IMR-90 (cell line): ENCODE measurements at regions not wholly inside any gene's neighbourhood (a gene's known extent, or its start where the extent isn't known, plus 50 kb on each side); places are given as distances from the start of the nearest gene placed in this dataset.
A peak's percentile ranks its signal among the peaks of the same experiment; 100 is the strongest.

Experiments
- ATAC-seq: fragments of 200-7000 bp; cut with Tn5 transposase; 2 replicates; pipeline ENCODE4 v1.9.1; 2020; ENCODE audit warnings: low read depth, mild to moderate bottlenecking, moderate library complexity
- BruUV-seq: library from RNA; stranded (reverse); fragments of 400-500 nt; replicated peaks from 2 replicates; lab custom pipeline; 2021; lab: Mats Ljungman, UMichigan
- CTCF ChIA-PET: fragments of 300-600 bp; formaldehyde crosslinking; extraction: SDS; loops from one replicate; lab custom pipeline; 2021; ENCODE audit warnings: antibody characterized with exemption; lab: Yijun Ruan, JAX
- POLR2A ChIA-PET: fragments of 300-600 bp; sonication (Branson Sonifier 250); formaldehyde crosslinking; loops from one replicate; lab custom pipeline; 2022; ENCODE audit warnings: antibody characterized with exemption; ENCODE audit not compliant: unreplicated experiment; lab: Charles Lee
- DNase-seq: peaks from one replicate; pipeline ENCODE4 v3.0.0; 2013
- H2AFZ ChIP-seq: replicated peaks from 2 replicates; pipeline ENCODE3; 2013; ENCODE audit warnings: low read length, mild to moderate bottlenecking; ENCODE audit not compliant: poor library complexity
- H2AK5ac ChIP-seq: 2 replicates; pipeline ENCODE4 v1.6.1; 2013; ENCODE audit warnings: low read depth, low read length, inconsistent platforms
- H2AK9ac ChIP-seq: replicated peaks from 2 replicates; pipeline ENCODE3; 2013; ENCODE audit warnings: mild to moderate bottlenecking, low read depth, low read length, moderate library complexity; ENCODE audit not compliant: poor library complexity
- H2BK120ac ChIP-seq: 2 replicates; pipeline ENCODE4 v1.6.1; 2013; ENCODE audit warnings: low read depth, low read length, inconsistent platforms
- H2BK15ac ChIP-seq: 3 replicates; pipeline ENCODE4 v1.6.1; 2013; ENCODE audit warnings: low read depth, low read length, inconsistent platforms
- H2BK20ac ChIP-seq: 2 replicates; pipeline ENCODE4 v1.6.1; 2013; ENCODE audit warnings: low read depth, mild to moderate bottlenecking, inconsistent platforms, low read length, moderate library complexity
- H2BK5ac ChIP-seq: 2 replicates; pipeline ENCODE4 v1.6.1; 2013; ENCODE audit warnings: mild to moderate bottlenecking, low read depth, low read length, inconsistent platforms; ENCODE audit not compliant: poor library complexity, severe bottlenecking
- H3K14ac ChIP-seq: replicated peaks from 2 replicates; pipeline ENCODE4 v1.6.1; 2013; ENCODE audit warnings: low read depth, low read length, inconsistent platforms
- H3K18ac ChIP-seq: 2 replicates; pipeline ENCODE4 v1.6.1; 2013; ENCODE audit warnings: low read depth, low read length, control low read depth
- H3K23ac ChIP-seq: 2 replicates; pipeline ENCODE4 v1.6.1; 2013; ENCODE audit warnings: low read depth, low read length, inconsistent platforms
- H3K27ac ChIP-seq: 2 replicates; pipeline ENCODE4 v1.5.1; 2013; ENCODE audit warnings: mild to moderate bottlenecking, control low read depth, low read length; ENCODE audit not compliant: insufficient read depth
- H3K27me3 ChIP-seq: 2 replicates; pipeline ENCODE4 v1.6.1; 2013; ENCODE audit warnings: low read length; ENCODE audit not compliant: control insufficient read depth, insufficient read depth
- H3K36me3 ChIP-seq: 2 replicates; pipeline ENCODE4 v1.6.1; 2013; ENCODE audit warnings: low read length, mixed read lengths; ENCODE audit not compliant: control insufficient read depth, insufficient read depth
- H3K4ac ChIP-seq: 2 replicates; pipeline ENCODE4 v1.6.1; 2013; ENCODE audit warnings: low read depth, low read length, inconsistent platforms
- H3K4me1 ChIP-seq: 2 replicates; pipeline ENCODE4 v1.6.1; 2013; ENCODE audit warnings: low read length, mixed read lengths; ENCODE audit not compliant: control insufficient read depth, insufficient read depth
- H3K4me2 ChIP-seq: 2 replicates; pipeline ENCODE4 v1.6.1; 2013; ENCODE audit warnings: low read depth, mild to moderate bottlenecking, control low read depth, low read length, moderate library complexity
- H3K4me3 ChIP-seq: 2 replicates; pipeline ENCODE4 v1.5.1; 2013; ENCODE audit warnings: low read depth, mild to moderate bottlenecking, control low read depth, low read length, moderate library complexity; ENCODE audit not compliant: insufficient read depth
- H3K56ac ChIP-seq: 2 replicates; pipeline ENCODE4 v1.6.1; 2013; ENCODE audit warnings: low read length, inconsistent platforms; ENCODE audit not compliant: insufficient read depth; ENCODE audit errors: extremely low read depth
- H3K79me1 ChIP-seq, 2 experiments: 2 replicates each; pipeline ENCODE4 v1.6.1; 2013; ENCODE audit warnings: low read length in 2 of 2, inconsistent platforms in 1 of 2, low read depth in 1 of 2
- H3K9ac ChIP-seq: 2 replicates; pipeline ENCODE4 v1.6.1; 2013; ENCODE audit warnings: low read depth, low read length, control low read depth
- H3K9me1 ChIP-seq: 2 replicates; pipeline ENCODE4 v1.6.1; 2013; ENCODE audit warnings: low read length, inconsistent platforms; ENCODE audit not compliant: insufficient read depth
- H3K9me3 ChIP-seq: 2 replicates; pipeline ENCODE4 v1.6.1; 2013; ENCODE audit warnings: low read length; ENCODE audit not compliant: control insufficient read depth, insufficient read depth
- H4K20me1 ChIP-seq: 2 replicates; pipeline ENCODE4 v1.6.1; 2013; ENCODE audit warnings: low read length, inconsistent platforms; ENCODE audit not compliant: insufficient read depth
- H4K5ac ChIP-seq: 2 replicates; pipeline ENCODE4 v1.6.1; 2013; ENCODE audit warnings: mild to moderate bottlenecking, low read depth, low read length, control low read depth
- H4K8ac ChIP-seq, 2 experiments: 2 replicates each; pipeline ENCODE4 v1.6.1; 2013; ENCODE audit warnings: low read depth in 2 of 2, low read length in 2 of 2, control low read depth in 1 of 2, inconsistent platforms in 1 of 2
- H4K91ac ChIP-seq: 2 replicates; pipeline ENCODE4 v1.6.1; 2013; ENCODE audit warnings: low read depth, low read length, inconsistent platforms; ENCODE audit not compliant: insufficient read depth
- BHLHE40 ChIP-seq: fragments of 150-350 bp; IDR thresholded peaks from 2 replicates; pipeline ENCODE4 v1.6.1; 2016; ENCODE audit warnings: mild to moderate bottlenecking, low read depth, low read length
- CEBPB ChIP-seq: IDR thresholded peaks from 2 replicates; pipeline ENCODE4 v1.6.1; 2012; ENCODE audit warnings: low read depth, low read length, improper control_type of control experiment
- CTCF ChIP-seq: conservative IDR thresholded peaks from 2 replicates; pipeline ENCODE4 v1.5.1; 2012; ENCODE audit warnings: mild to moderate bottlenecking, low read depth, low read length, improper control_type of control experiment
- FOS ChIP-seq: fragments of 150-350 bp; IDR thresholded peaks from 2 replicates; pipeline ENCODE4 v1.6.1; 2016; ENCODE audit warnings: low read depth, low read length
- MAFK ChIP-seq: IDR thresholded peaks from 2 replicates; pipeline ENCODE4 v1.6.1; 2012; ENCODE audit warnings: low read depth, low read length, improper control_type of control experiment
- MAZ ChIP-seq: IDR thresholded peaks from 2 replicates; pipeline ENCODE4 v1.6.1; 2012; ENCODE audit warnings: low read depth, mild to moderate bottlenecking, low read length, improper control_type of control experiment, moderate library complexity, borderline replicate concordance
- MXI1 ChIP-seq: IDR thresholded peaks from 2 replicates; pipeline ENCODE4 v1.6.1; 2012; ENCODE audit warnings: low read depth, mild to moderate bottlenecking, low read length, moderate library complexity, borderline replicate concordance
- NFE2L2 ChIP-seq: fragments of 150-350 bp; IDR thresholded peaks from 2 replicates; pipeline ENCODE4 v1.6.1; 2016; ENCODE audit warnings: low read depth, mild to moderate bottlenecking, low read length
- POLR2A ChIP-seq: IDR thresholded peaks from 2 replicates; pipeline ENCODE4 v1.6.1; 2012; ENCODE audit warnings: mild to moderate bottlenecking, low read depth, low read length
- RAD21 ChIP-seq: IDR thresholded peaks from 2 replicates; pipeline ENCODE4 v1.6.1; 2012; ENCODE audit warnings: low read length, improper control_type of control experiment
- RCOR1 ChIP-seq: IDR thresholded peaks from 2 replicates; pipeline ENCODE4 v1.6.1; 2012; ENCODE audit warnings: mild to moderate bottlenecking, low read length, improper control_type of control experiment; ENCODE audit not compliant: insufficient replicate concordance
- RFX5 ChIP-seq: IDR thresholded peaks from 2 replicates; pipeline ENCODE4 v1.8.0; 2012; ENCODE audit warnings: low read depth, mild to moderate bottlenecking, low read length, moderate library complexity
- SMC3 ChIP-seq: fragments of 150-350 bp; IDR thresholded peaks from 2 replicates; pipeline ENCODE4 v1.6.1; 2016; ENCODE audit warnings: low read depth, mild to moderate bottlenecking, antibody characterized with exemption, low read length, moderate library complexity
- WGBS, 2 experiments: methylation state at CpG; one replicate each; pipeline versions ENCODE4 v1.1.5 to v1.1.7; 2013; ENCODE audit warnings: missing lambda C conversion rate in 2 of 2; ENCODE audit not compliant: insufficient read length in 1 of 2; ENCODE audit errors: extremely low coverage in 2 of 2; 5-methylcytosine and 5-hydroxymethylcytosine counted together
- dilution Hi-C: fragments of 300-500 bp; cut with HindIII; formaldehyde crosslinking; loops from one replicate; pipeline ENCODE4 v1.14.3; 2018; ENCODE audit warnings: low sequenced_read_pairs; ENCODE audit not compliant: unreplicated experiment
- in situ Hi-C: fragments of 300-500 bp; cut with MboI; formaldehyde crosslinking; loops from 3 replicates; pipeline ENCODE4 v1.14.3; 2019; ENCODE audit warnings: low sequenced_read_pairs, inconsistent platforms, mixed read lengths
- intact Hi-C: fragments of 100-400 bp; cut with micrococcal nuclease; formaldehyde crosslinking; loops from 2 replicates; pipeline ENCODE4 v1.10.0; 2022
- TF ChIP-seq, protein P1 (sequence below): fragments of 150-350 bp; IDR thresholded peaks from 2 replicates; pipeline ENCODE4 v1.6.1; 2016; ENCODE audit warnings: low read depth, mild to moderate bottlenecking, low read length, moderate library complexity, borderline replicate concordance

- no CpG with 5 or more reads among the region's 3 CpGs for WGBS, 2 experiments
- no TSS peak for BruUV-seq
- no peak for ATAC-seq
Observed at GRCh38 chr4:53646795-53647194, 55.5 kb upstream of the LNX1 start.

More at GRCh38 chr4:53646795-53647194, 55.5 kb upstream of the LNX1 start:
- Histone ChIP-seq H3K4ac (no peak overlapping the region), H3K14ac (no peak overlapping the region), H2BK15ac (no peak overlapping the region), H2AK5ac (no peak overlapping the region), H3K36me3 (no peaks in the 10 kb centered on the region), H3K56ac (no peak overlapping the region), H3K4me1 (peaks cover 6% of the 10 kb centered on the region), H3K9ac (no peak overlapping the region), H2AK9ac (no peak overlapping the region), H3K27me3 (no peaks in the 10 kb centered on the region), H4K8ac (no peak overlapping the region), H3K79me1 (no peaks in the 10 kb centered on the region), H4K20me1 (no peaks in the 10 kb centered on the region), H3K4me3 (no peak overlapping the region), H3K9me3 (no peaks in the 10 kb centered on the region), H3K23ac (no peak overlapping the region), H4K5ac (no peak overlapping the region), H3K9me1 (peaks cover 4% of the 10 kb centered on the region; the same call in 1 of the 2 replicates), H3K18ac (no peak overlapping the region), H3K27ac (no peak overlapping the region), H2BK120ac (no peak overlapping the region), H2BK5ac (no peak overlapping the region), H2BK20ac (no peak overlapping the region), H3K4me2 (no peak overlapping the region), H4K91ac (no peak overlapping the region), H2AFZ (peak overlapping the region; percentile 25)
- dilution Hi-C loops: no loop called here
- ChIA-PET CTCF (no interaction called here), POLR2A (no interaction called here)
- no peak for DNase-seq
- in situ Hi-C loops: no loop called here
- TF ChIP-seq NFE2L2 (no peak), BHLHE40 (no peak), SMC3 (no peak), RAD21 (no peak), CTCF (no peak), FOS (no peak), RFX5 (no peak), MAFK (no peak), MAZ (no peak), POLR2A (no peak), MXI1 (no peak), CEBPB (no peak), RCOR1 (no peak)
- TF ChIP-seq, protein P1, sequence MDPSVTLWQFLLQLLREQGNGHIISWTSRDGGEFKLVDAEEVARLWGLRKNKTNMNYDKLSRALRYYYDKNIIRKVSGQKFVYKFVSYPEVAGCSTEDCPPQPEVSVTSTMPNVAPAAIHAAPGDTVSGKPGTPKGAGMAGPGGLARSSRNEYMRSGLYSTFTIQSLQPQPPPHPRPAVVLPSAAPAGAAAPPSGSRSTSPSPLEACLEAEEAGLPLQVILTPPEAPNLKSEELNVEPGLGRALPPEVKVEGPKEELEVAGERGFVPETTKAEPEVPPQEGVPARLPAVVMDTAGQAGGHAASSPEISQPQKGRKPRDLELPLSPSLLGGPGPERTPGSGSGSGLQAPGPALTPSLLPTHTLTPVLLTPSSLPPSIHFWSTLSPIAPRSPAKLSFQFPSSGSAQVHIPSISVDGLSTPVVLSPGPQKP: no peak
- intact Hi-C loops: no loop called here
